Liver (tissue), 8 donors: ENCODE measurements at regions not wholly inside any gene's neighbourhood (a gene's known extent, or its start where the extent isn't known, plus 50 kb on each side); places are given as distances from the start of the nearest gene placed in this dataset.

Source experiments
- DNase-seq: peaks from one replicate; pipeline ENCODE4 v3.0.0-alpha.2; 2017; ENCODE audit warnings: low spot score
- H3K27ac ChIP-seq, 2 donors: one replicate each; pipeline ENCODE4 v1.7.0; 2013; ENCODE audit warnings: inconsistent platforms in 2 of 2, low read length in 2 of 2, control low read depth in 1 of 2, low read depth in 1 of 2, mild to moderate bottlenecking in 1 of 2
- H3K27me3 ChIP-seq, 4 donors: one replicate each; pipeline versions ENCODE4 v1.6.1 to v1.7.0; 2013; ENCODE audit warnings: low read length in 3 of 4, inconsistent platforms in 1 of 4, mild to moderate bottlenecking in 1 of 4, moderate library complexity in 1 of 4; ENCODE audit not compliant: control insufficient read depth in 4 of 4, insufficient read depth in 4 of 4
- H3K36me3 ChIP-seq, 4 donors: one replicate each; pipeline versions ENCODE4 v1.6.1 to v1.7.0; 2013; ENCODE audit warnings: low read length in 3 of 4, mild to moderate bottlenecking in 3 of 4, low read depth in 1 of 4, moderate library complexity in 1 of 4; ENCODE audit not compliant: control insufficient read depth in 4 of 4, insufficient read depth in 3 of 4
- H3K4me1 ChIP-seq, 4 donors: one replicate each; pipeline versions ENCODE4 v1.6.1 to v1.7.0; 2013; ENCODE audit warnings: low read length in 3 of 4, mild to moderate bottlenecking in 3 of 4, moderate library complexity in 1 of 4; ENCODE audit not compliant: control insufficient read depth in 4 of 4, insufficient read depth in 4 of 4
- H3K4me3 ChIP-seq, 3 donors: one replicate each; pipeline versions ENCODE4 v1.6.1 to v1.7.0; 2013; ENCODE audit warnings: low read length in 3 of 3, control low read depth in 1 of 3, low read depth in 1 of 3, mild to moderate bottlenecking in 1 of 3
- H3K9ac ChIP-seq, 2 donors: one replicate each; pipeline ENCODE4 v1.7.0; 2013; ENCODE audit warnings: low read length in 2 of 2, mild to moderate bottlenecking in 2 of 2, moderate library complexity in 2 of 2, control low read depth in 1 of 2, low read depth in 1 of 2
- H3K9me3 ChIP-seq, 4 donors: one replicate each; pipeline versions ENCODE4 v1.6.1 to v1.7.0; 2013; ENCODE audit warnings: low read length in 3 of 4; ENCODE audit not compliant: control insufficient read depth in 4 of 4
- ATF3 ChIP-seq: IDR thresholded peaks from 2 replicates; pipeline ENCODE4 v1.6.1; 2016; ENCODE audit warnings: antibody characterized with exemption
- CTCF ChIP-seq: fragments of 150-350 bp; IDR thresholded peaks from 2 replicates; pipeline ENCODE4 v1.5.1; 2017; ENCODE audit warnings: improper control_type of control experiment, low read depth, low read length; ENCODE audit not compliant: missing input control
- EGR1 ChIP-seq, 2 donors: IDR thresholded peaks; 2 replicates each; pipeline ENCODE4 v1.6.1; 2016 to 2018; ENCODE audit warnings: antibody characterized with exemption in 2 of 2, low read depth in 2 of 2
- FOXA1 ChIP-seq: IDR thresholded peaks from 2 replicates; pipeline ENCODE4 v1.6.1; 2016; ENCODE audit warnings: antibody characterized with exemption
- FOXA2 ChIP-seq: IDR thresholded peaks from 2 replicates; pipeline ENCODE4 v1.6.1; 2016; ENCODE audit warnings: antibody characterized with exemption
- GABPA ChIP-seq, 2 donors: IDR thresholded peaks in 1 of 2; conservative IDR thresholded peaks in 1 of 2; 2 replicates each; pipeline ENCODE4 v1.6.1; 2016; ENCODE audit warnings: antibody characterized with exemption in 2 of 2, mild to moderate bottlenecking in 1 of 2, moderate library complexity in 1 of 2
- HNF4A ChIP-seq, 2 donors: conservative IDR thresholded peaks; 2 replicates each; pipeline ENCODE4 v1.6.1; 2016; ENCODE audit warnings: antibody characterized with exemption in 2 of 2, mild to moderate bottlenecking in 2 of 2
- HNF4G ChIP-seq: IDR thresholded peaks from 2 replicates; pipeline ENCODE4 v1.6.1; 2016; ENCODE audit warnings: antibody characterized with exemption
- JUND ChIP-seq, 2 donors: IDR thresholded peaks; 2 replicates each; pipeline ENCODE4 v1.6.1; 2016; ENCODE audit warnings: antibody characterized with exemption in 2 of 2
- MAX ChIP-seq: IDR thresholded peaks from 2 replicates; pipeline ENCODE4 v1.6.1; 2016; ENCODE audit warnings: antibody characterized with exemption
- NR2F2 ChIP-seq: IDR thresholded peaks from 2 replicates; pipeline ENCODE4 v1.6.1; 2016; ENCODE audit warnings: antibody characterized with exemption
- RAD21 ChIP-seq, 2 donors: IDR thresholded peaks; 2 replicates each; pipeline ENCODE4 v1.6.1; 2016; ENCODE audit warnings: antibody characterized with exemption in 2 of 2, mild to moderate bottlenecking in 2 of 2
- REST ChIP-seq: IDR thresholded peaks from 2 replicates; pipeline ENCODE4 v1.6.1; 2016; ENCODE audit warnings: antibody characterized with exemption, mild to moderate bottlenecking
- RXRA ChIP-seq, 2 donors: IDR thresholded peaks; 2 replicates each; pipeline ENCODE4 v1.6.1; 2017 to 2018; ENCODE audit warnings: antibody characterized with exemption in 2 of 2, mild to moderate bottlenecking in 1 of 2
- SP1 ChIP-seq: IDR thresholded peaks from 2 replicates; pipeline ENCODE4 v1.6.1; 2018; ENCODE audit warnings: antibody characterized with exemption, mild to moderate bottlenecking
- TAF1 ChIP-seq: conservative IDR thresholded peaks from 2 replicates; pipeline ENCODE4 v1.6.1; 2016; ENCODE audit warnings: antibody characterized with exemption, mild to moderate bottlenecking
- YY1 ChIP-seq: IDR thresholded peaks from 2 replicates; pipeline ENCODE4 v1.6.1; 2016; ENCODE audit warnings: antibody characterized with exemption, mild to moderate bottlenecking
- ZBTB33 ChIP-seq: IDR thresholded peaks from 2 replicates; pipeline ENCODE4 v1.6.1; 2016; ENCODE audit warnings: antibody characterized with exemption
- WGBS: extraction: QIAGEN DNeasy Blood & Tissue Kit; methylation state at CpG from one replicate; pipeline ENCODE4 v1.1.7; 2013; 5-methylcytosine and 5-hydroxymethylcytosine counted together
- donor health status: healthy.
- donor health status: healthy.
- donor health status: healthy.
- donor health status: healthy.
- donor health status: healthy.

GRCh38 chr13:111629457-111629856 lies 309.0 kb downstream of the TEX29 start:
- TF ChIP-seq YY1 = no peak
- TF ChIP-seq RXRA (IDR thresholded peaks at IDR 0.05) = no peak
- no peak for TF ChIP-seq FOXA1
- TF ChIP-seq HNF4G = no peak
- no peak for TF ChIP-seq JUND (IDR thresholded peaks at IDR 0.05)
- no peak for TF ChIP-seq ZBTB33
- TF ChIP-seq FOXA2 = no peak
- no peak for TF ChIP-seq CTCF
- TF ChIP-seq ATF3 = no peak
- TF ChIP-seq NR2F2 = no peak
- no peak for TF ChIP-seq MAX
- WGBS = 88% methylated on average over 15 of the region's 15 CpGs
- H3K27me3 ChIP-seq = no peaks in the 10 kb centered on the region
- DNase-seq = peak; percentile 16
- no peak overlapping the region for H3K9ac ChIP-seq
- H3K27ac ChIP-seq = no peak overlapping the region
- no peaks in the 10 kb centered on the region for H3K36me3 ChIP-seq
- peaks cover 2 to 20% (median 18%) of the 10 kb centered on the region in 4 donors for H3K4me1 ChIP-seq
- no peaks in the 10 kb centered on the region for H3K9me3 ChIP-seq
- H3K4me3 ChIP-seq = no peak overlapping the region

GRCh38 chr13:111629926-111630325 lies 309.5 kb downstream of the TEX29 start:
- Histone ChIP-seq H3K27ac (no peak overlapping the region), H3K27me3 (no peaks in the 10 kb centered on the region), H3K4me3 (no peak overlapping the region), H3K36me3 (no peaks in the 10 kb centered on the region), H3K4me1 (peaks cover 2 to 20% (median 18%) of the 10 kb centered on the region in 4 donors), H3K9me3 (no peaks in the 10 kb centered on the region), H3K9ac (no peak overlapping the region)
- WGBS = 80% methylated on average over 14 of the region's 14 CpGs
- DNase-seq = peak; percentile 8
- no peak for TF ChIP-seq TAF1
- no peak for TF ChIP-seq ZBTB33
- no peak for TF ChIP-seq FOXA1
- no peak for TF ChIP-seq RXRA (IDR thresholded peaks at IDR 0.05)
- TF ChIP-seq RAD21 (IDR thresholded peaks at IDR 0.05) = no peak
- no peak for TF ChIP-seq REST
- TF ChIP-seq CTCF = no peak
- no peak for TF ChIP-seq MAX
- no peak for TF ChIP-seq GABPA (IDR thresholded peaks at IDR 0.05 in 1 of 2, conservative IDR thresholded peaks at IDR 0.05 in 1 of 2)
- TF ChIP-seq EGR1 (IDR thresholded peaks at IDR 0.05; ENCODE audit: low read depth in 2 of 2) = no peak
- no peak for TF ChIP-seq YY1
- no peak for TF ChIP-seq SP1
- TF ChIP-seq HNF4A (conservative IDR thresholded peaks at IDR 0.05) = no peak
- TF ChIP-seq ATF3 = no peak
